PC-9 (cell line): ENCODE measurements at regions not wholly inside any gene's neighbourhood (a gene's known extent, or its start where the extent isn't known, plus 50 kb on each side); places are given as distances from the start of the nearest gene placed in this dataset.

ENCODE experiments used
- BruUV-seq: library from RNA; stranded (reverse); fragments of 400-500 nt; replicated peaks from 2 replicates; lab custom pipeline; 2021; lab: Mats Ljungman, UMichigan
- CTCF ChIA-PET: fragments of 300-600 bp; sonication (Branson Sonifier 250); formaldehyde crosslinking; loops from one replicate; lab custom pipeline; 2022; ENCODE audit warnings: antibody characterized with exemption; lab: Charles Lee
- POLR2A ChIA-PET: fragments of 300-600 bp; sonication (Branson Sonifier 250); formaldehyde crosslinking; loops from one replicate; lab custom pipeline; 2022; ENCODE audit warnings: antibody characterized with exemption; ENCODE audit not compliant: unreplicated experiment; lab: Charles Lee
- DNase-seq, 2 experiments: peaks; one replicate each; pipeline versions ENCODE4 v3.0.0 to v3.0.0-alpha.2; 2015 to 2022; ENCODE audit warnings: mixed read lengths in 1 of 2
- H2AFZ ChIP-seq: fragments of 200-600 bp; sonication (generic); 2 replicates; pipeline ENCODE4 v1.8.1; 2017; ENCODE audit warnings: antibody characterized with exemption
- H3F3A ChIP-seq: fragments of 200-600 bp; sonication (generic); 2 replicates; pipeline ENCODE4 v1.8.1; 2017; ENCODE audit warnings: antibody characterized with exemption, mild to moderate bottlenecking, low read depth; ENCODE audit not compliant: insufficient read depth
- H3K27ac ChIP-seq: fragments of 200-600 bp; sonication (generic); 2 replicates; pipeline ENCODE4 v1.6.1; 2016; ENCODE audit warnings: mixed run types
- H3K27me3 ChIP-seq: fragments of 200-600 bp; sonication (generic); 2 replicates; pipeline ENCODE4 v1.6.1; 2016; ENCODE audit warnings: low read depth, mixed run types; ENCODE audit not compliant: insufficient read depth
- H3K36me3 ChIP-seq: fragments of 200-600 bp; sonication (generic); 2 replicates; pipeline ENCODE4 v1.6.1; 2016; ENCODE audit warnings: low read depth, mixed run types
- H3K4me1 ChIP-seq: fragments of 200-600 bp; sonication (generic); replicated peaks from 2 replicates; pipeline ENCODE4 v1.6.1; 2016; ENCODE audit warnings: mixed run types; ENCODE audit not compliant: insufficient read depth
- H3K4me2 ChIP-seq: fragments of 200-600 bp; sonication (generic); 2 replicates; pipeline ENCODE4 v1.6.1; 2017; ENCODE audit warnings: mixed run types
- H3K4me3 ChIP-seq: fragments of 200-600 bp; sonication (generic); 2 replicates; pipeline ENCODE4 v1.6.1; 2016; ENCODE audit warnings: mixed run types
- H3K79me2 ChIP-seq: fragments of 200-600 bp; sonication (generic); 2 replicates; pipeline ENCODE4 v1.6.1; 2017; ENCODE audit warnings: low read depth, mixed run types
- H3K9me2 ChIP-seq: fragments of 200-600 bp; sonication (generic); 2 replicates; pipeline ENCODE4 v1.8.1; 2017; ENCODE audit warnings: mild to moderate bottlenecking; ENCODE audit not compliant: insufficient read depth
- H3K9me3 ChIP-seq: fragments of 200-600 bp; sonication (generic); 2 replicates; pipeline ENCODE4 v1.8.1; 2016; ENCODE audit warnings: low read depth; ENCODE audit not compliant: insufficient read depth
- H4K20me1 ChIP-seq: fragments of 200-600 bp; sonication (generic); 2 replicates; pipeline ENCODE4 v1.8.1; 2017; ENCODE audit not compliant: insufficient read depth
- CTCF ChIP-seq: fragments of 200-600 bp; sonication (generic); conservative IDR thresholded peaks from 2 replicates; pipeline ENCODE4 v1.6.1; 2017; ENCODE audit warnings: mixed run types, antibody characterized with exemption, mild to moderate bottlenecking, moderate library complexity
- EZH2 ChIP-seq: fragments of 200-600 bp; sonication (generic); IDR thresholded peaks from 2 replicates; pipeline ENCODE4 v1.8.0; 2017; ENCODE audit warnings: antibody characterized with exemption, low read depth
- intact Hi-C: fragments of 100-400 bp; cut with micrococcal nuclease; formaldehyde crosslinking; loops from one replicate; pipeline ENCODE4 v1.10.0; 2022; ENCODE audit not compliant: unreplicated experiment

GRCh38 chrX:82961129-82961528, 547.0 kb upstream of the POU3F4 start:
- no peak for DNase-seq
- POLR2A ChIA-PET, result no interaction called here

GRCh38 chrX:82973646-82974045, 534.4 kb upstream of the POU3F4 start:
- H4K20me1 ChIP-seq, result no peaks in the 10 kb centered on the region
- H3K4me3 ChIP-seq, result no peak overlapping the region
- no peaks in the 10 kb centered on the region for H3K36me3 ChIP-seq
- H3F3A ChIP-seq, result no peaks in the 10 kb centered on the region
- H3K4me2 ChIP-seq, result no peak overlapping the region
- H3K4me1 ChIP-seq, result no peaks in the 10 kb centered on the region
- H2AFZ ChIP-seq, result no peak overlapping the region
- CTCF ChIA-PET, result no interaction called here
- no TSS peak for BruUV-seq
- H3K27me3 ChIP-seq, result no peaks in the 10 kb centered on the region
- no peaks in the 10 kb centered on the region for H3K9me3 ChIP-seq
- POLR2A ChIA-PET, result no interaction called here
- TF ChIP-seq CTCF (no peak), EZH2 (no peak)
- no peaks in the 10 kb centered on the region for H3K79me2 ChIP-seq
- H3K27ac ChIP-seq, result no peak overlapping the region
- H3K9me2 ChIP-seq, result no peaks in the 10 kb centered on the region
- DNase-seq, result no peak
- intact Hi-C loops, result no loop called here

More at GRCh38 chrX:82961129-82961528, 547.0 kb upstream of the POU3F4 start:
- Histone ChIP-seq H3K27ac (no peak overlapping the region), H3K79me2 (no peaks in the 10 kb centered on the region), H2AFZ (no peak overlapping the region), H3F3A (no peaks in the 10 kb centered on the region), H4K20me1 (no peaks in the 10 kb centered on the region), H3K4me3 (no peak overlapping the region), H3K36me3 (no peaks in the 10 kb centered on the region), H3K9me2 (no peaks in the 10 kb centered on the region), H3K9me3 (no peaks in the 10 kb centered on the region), H3K4me1 (no peaks in the 10 kb centered on the region), H3K27me3 (no peaks in the 10 kb centered on the region), H3K4me2 (no peak overlapping the region)
- CTCF ChIA-PET, result no interaction called here
- no peak for TF ChIP-seq EZH2
- TF ChIP-seq CTCF, result no peak
- intact Hi-C loops, result no loop called here
- no TSS peak for BruUV-seq

- no peaks in the 10 kb centered on the region for H3F3A ChIP-seq
- no TSS peak for BruUV-seq
- H3K4me3 ChIP-seq, result no peak overlapping the region
- no peaks in the 10 kb centered on the region for H3K4me1 ChIP-seq
- H3K79me2 ChIP-seq, result no peaks in the 10 kb centered on the region
- DNase-seq, result no peak
- ChIA-PET CTCF (no interaction called here), POLR2A (no interaction called here)
- intact Hi-C loops, result no loop called here
- TF ChIP-seq EZH2 (no peak), CTCF (no peak)
- H3K9me3 ChIP-seq, result no peaks in the 10 kb centered on the region
- no peak overlapping the region for H3K27ac ChIP-seq
- no peaks in the 10 kb centered on the region for H4K20me1 ChIP-seq
- no peaks in the 10 kb centered on the region for H3K36me3 ChIP-seq
- no peaks in the 10 kb centered on the region for H3K27me3 ChIP-seq
- H3K9me2 ChIP-seq, result no peaks in the 10 kb centered on the region
- no peak overlapping the region for H3K4me2 ChIP-seq
- no peak overlapping the region for H2AFZ ChIP-seq
Measured at GRCh38 chrX:82998163-82998562, 509.9 kb upstream of the POU3F4 start.
